GM18867 (cell line): ENCODE measurements at regions not wholly inside any gene's neighbourhood (a gene's known extent, or its start where the extent isn't known, plus 50 kb on each side); places are given as distances from the start of the nearest gene placed in this dataset.
"Not testable (repeated sequence)": the region's sequence is repeated elsewhere in the genome, so short reads cannot be mapped to it uniquely, and the experiment has no call there.

ENCODE experiments used
- ATAC-seq: cut with Tn5 transposase; IDR thresholded peaks from one replicate; pipeline ENCODE4 v1.9.1; 2021; ENCODE audit warnings: mild to moderate bottlenecking, moderate library complexity; ENCODE audit not compliant: unreplicated experiment

GRCh38 chr16:29186306-29187220, 201.7 kb downstream of the LAT start:
- not testable (repeated sequence) for ATAC-seq

DNA sequence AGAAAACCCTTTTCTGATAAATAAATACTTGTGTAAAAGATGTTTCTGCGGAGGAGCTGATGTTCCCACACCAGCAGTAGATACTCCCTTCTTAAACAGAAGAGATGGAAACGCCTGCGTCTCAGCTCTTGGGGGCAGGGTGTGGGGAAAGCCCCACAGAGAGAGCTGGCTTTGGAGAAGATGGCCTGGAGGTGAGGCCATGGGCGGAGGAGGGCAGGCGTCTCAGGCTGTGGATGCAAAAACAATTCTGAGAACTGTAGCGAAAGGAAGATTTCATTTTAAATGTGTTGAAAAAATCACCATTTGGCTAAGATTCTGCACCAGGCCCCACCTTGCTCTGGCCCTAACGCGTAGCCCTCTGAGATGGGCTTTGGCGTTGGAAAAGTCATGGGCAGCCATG, 201.0 kb downstream of the LAT start:
- ATAC-seq, result not testable (repeated sequence)

DNA sequence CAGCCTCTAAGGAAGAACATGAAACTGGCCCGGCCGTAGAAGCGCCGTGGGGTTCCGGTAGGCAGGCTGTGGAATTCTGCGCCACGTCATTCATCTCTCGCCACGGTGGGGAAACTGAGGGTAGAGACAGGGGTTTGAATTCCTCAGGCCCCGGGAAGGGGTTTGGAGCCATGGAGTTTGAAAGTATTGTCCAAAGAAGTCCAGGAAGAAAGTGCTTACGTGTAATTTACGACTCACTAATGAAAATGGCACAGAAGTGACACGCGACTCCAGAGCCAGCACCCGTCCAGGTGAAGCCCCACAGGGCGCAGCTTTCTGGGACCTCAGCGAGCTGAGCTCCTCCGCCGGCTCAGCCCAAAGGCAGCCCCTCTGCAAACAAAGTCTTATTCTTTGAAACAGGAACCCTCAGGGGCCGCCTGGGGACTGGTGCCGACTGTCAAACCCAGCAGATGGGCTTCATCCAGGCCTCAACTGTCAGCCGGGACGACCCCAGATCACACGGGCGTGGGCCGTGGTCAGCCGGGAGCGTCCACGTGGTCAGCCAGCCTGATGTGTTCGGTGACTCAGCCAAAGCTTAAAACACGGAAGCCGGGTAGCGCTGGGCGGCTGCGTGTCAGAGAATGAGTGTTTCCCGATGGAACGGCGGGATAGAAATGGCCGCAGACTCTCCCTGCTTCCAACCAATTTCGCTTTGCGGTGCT, 200.0 kb downstream of the LAT start:
- ATAC-seq, result not testable (repeated sequence)

- not testable (repeated sequence) for ATAC-seq
Observed at GRCh38 chr16:29182940-29183868, 198.4 kb downstream of the LAT start.

DNA sequence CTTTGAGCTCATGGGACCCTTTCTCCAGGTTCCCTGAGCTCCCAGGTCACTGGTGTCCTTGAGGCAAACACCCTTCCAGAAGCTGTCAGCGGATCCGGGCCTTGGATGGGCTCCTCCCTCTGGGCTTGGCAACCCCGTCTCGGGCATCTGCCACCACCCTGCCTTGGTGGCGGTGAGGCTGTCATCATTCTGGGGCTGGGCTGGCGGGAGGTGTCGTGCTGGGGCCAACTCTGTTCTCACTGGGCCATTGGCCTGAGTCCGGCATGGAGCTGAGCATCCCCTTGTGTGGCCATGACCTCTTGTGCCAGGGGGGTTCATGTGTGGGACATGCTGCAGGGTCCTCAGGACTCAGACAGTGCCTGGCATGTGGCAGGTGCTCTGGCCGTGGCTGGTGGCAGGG, 197.6 kb downstream of the LAT start:
- no peak for ATAC-seq

DNA sequence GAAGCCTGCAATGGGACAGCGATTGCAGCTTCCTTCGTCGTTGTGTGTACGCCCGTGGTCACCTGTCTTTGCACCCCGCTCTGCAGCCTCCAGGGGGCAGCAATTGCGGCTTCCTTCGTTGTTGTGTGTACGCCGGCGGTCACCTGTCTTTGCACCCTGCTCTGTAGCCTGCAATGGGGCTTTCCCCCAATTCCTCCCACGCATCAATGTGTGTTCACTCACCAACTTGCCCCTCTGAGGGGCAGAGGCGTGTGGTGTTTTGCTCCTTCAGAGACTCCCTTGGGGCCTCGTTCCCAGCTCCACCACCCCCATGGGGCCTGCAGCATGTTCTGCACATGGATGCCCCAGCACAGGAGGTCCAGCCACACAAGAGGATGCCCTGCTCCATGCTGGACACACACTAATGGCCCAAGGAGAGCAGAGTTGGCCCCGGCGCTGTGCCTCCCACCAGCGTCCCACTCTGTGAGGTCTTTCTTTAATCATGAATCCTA, 197.1 kb downstream of the LAT start:
- not testable (repeated sequence) for ATAC-seq

DNA sequence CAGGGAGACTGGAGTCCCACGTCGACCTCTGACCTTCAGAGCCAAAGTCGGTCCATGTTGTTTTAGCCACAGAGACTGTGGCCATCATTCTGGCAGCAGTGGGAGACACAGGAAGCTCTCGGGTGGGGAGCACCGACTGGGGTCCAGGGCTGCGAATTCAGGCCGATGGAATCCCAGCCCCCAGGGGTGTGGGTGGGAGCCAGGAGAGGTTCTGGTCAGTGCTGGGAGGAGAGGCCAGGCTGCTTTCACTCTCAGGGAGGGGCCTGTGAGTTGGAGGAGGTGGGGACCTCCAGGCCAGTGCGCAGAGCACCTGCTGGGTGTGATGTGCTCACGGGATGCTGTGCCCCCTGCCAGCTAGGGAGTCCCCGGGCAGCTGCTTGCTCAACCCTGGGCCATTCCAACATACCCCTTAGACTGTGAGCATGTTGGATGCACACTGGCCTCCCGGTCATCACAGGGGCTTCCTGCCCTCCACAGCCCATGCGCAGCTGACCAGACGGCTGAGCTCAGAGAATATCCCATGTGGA, 196.5 kb downstream of the LAT start:
- ATAC-seq, result not testable (repeated sequence)

DNA sequence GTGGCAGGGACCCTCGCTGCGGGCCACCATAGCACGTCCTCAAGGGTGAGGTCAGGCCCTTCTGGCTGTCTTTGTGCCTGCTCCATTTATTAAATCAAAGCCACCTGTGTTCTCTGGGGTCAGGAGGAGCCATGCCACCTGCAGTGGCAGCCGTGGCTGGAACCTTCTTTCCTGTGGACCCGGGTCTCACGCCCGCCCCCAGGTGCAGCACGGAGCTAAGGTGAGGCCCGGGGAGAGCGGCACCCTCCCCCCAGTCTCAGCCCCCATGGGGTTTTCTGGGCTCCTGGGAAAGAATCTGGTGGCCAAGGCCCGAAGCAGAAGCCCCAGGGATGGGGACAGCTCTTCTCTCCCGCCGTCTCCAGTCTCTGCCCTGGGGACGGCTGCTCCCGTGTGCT, 195.4 kb downstream of the LAT start:
- ATAC-seq, result not testable (repeated sequence)

GRCh38 chr16:29179401-29180205, 194.8 kb downstream of the LAT start:
- not testable (repeated sequence) for ATAC-seq

GRCh38 chr16:29177888-29178726, 193.3 kb downstream of the LAT start:
- ATAC-seq, result not testable (repeated sequence)

GRCh38 chr16:29177203-29177887, 192.5 kb downstream of the LAT start:
- not testable (repeated sequence) for ATAC-seq

GRCh38 chr16:29176822-29177202, 192.0 kb downstream of the LAT start:
- not testable (repeated sequence) for ATAC-seq

DNA sequence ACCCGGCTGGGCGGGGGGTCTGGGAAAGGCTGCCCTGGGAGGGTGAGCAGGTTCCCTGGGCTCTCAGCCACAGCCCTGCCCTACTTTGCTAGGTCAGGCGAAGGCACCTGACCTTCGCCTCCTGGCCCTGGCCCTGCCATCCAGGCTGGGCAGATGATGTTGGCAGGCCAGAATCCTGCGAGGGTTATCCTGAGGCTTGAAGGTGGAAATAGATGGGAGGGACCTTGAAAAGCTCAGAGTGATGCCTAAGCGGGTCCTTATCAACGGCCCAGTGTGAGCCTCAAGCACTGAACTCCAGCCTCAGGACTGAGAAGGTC, 191.3 kb downstream of the LAT start:
- ATAC-seq, result not testable (repeated sequence)

DNA sequence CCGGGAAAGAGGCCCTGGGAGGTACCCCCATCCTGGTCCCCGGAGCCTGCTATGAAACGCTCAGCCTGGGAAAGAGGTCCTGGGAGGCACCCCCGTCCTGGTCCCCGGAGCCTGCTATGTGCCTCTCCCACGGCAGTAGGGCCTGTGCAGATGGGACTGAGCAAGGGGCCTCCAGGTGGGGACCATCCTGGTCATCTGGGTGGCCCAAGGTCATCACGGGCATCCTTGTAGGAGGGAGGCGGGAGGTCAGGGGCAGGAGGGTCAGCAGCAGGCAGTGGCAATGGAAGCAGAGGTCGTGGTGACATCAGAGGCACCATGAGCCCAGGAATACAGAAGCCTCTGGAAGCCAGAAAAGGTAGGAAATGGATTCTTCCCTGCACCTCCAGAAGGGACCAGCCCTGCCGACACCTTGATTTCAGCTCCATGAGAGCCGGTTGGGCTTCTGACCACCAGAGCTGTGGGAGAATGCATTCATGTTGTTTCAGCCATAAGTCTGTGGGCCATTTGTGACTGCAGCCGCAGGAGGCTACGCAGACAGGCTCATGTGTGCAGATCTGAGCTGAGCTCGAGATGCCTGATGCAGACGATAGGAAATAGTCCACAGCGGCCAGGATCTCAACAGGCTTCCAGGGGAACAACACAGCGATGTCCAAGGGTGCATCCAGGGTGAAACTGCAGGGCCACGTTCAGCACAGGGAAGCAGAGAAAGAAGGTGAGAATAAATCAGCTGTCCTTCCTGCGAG, 190.7 kb downstream of the LAT start:
- not testable (repeated sequence) for ATAC-seq

- ATAC-seq, result not testable (repeated sequence)
Observed at GRCh38 chr16:29173371-29174305, 188.8 kb downstream of the LAT start.

- not testable (repeated sequence) for ATAC-seq
Observed at GRCh38 chr16:29172098-29172724, 187.4 kb downstream of the LAT start.
